GM18517 (cell line): ENCODE measurements at regions not wholly inside any gene's neighbourhood (a gene's known extent, or its start where the extent isn't known, plus 50 kb on each side); places are given as distances from the start of the nearest gene placed in this dataset.

ENCODE experiments used
- ATAC-seq: cut with Tn5 transposase; IDR thresholded peaks from one replicate; pipeline ENCODE4 v1.9.1; 2021; ENCODE audit warnings: mild to moderate bottlenecking, moderate library complexity; ENCODE audit not compliant: unreplicated experiment

- ATAC-seq = no peak
Observed at GRCh38 chr1:187234706-187235105, 406.0 kb downstream of the PLA2G4A start.

GRCh38 chr1:187236199-187236598 lies 407.4 kb downstream of the PLA2G4A start:
- ATAC-seq = no peak

GRCh38 chr1:187236676-187237075 lies 407.9 kb downstream of the PLA2G4A start:
- ATAC-seq = no peak

- ATAC-seq = no peak
Observed at GRCh38 chr1:187237542-187237941, 408.8 kb downstream of the PLA2G4A start.

GRCh38 chr1:187241971-187242370 lies 413.2 kb downstream of the PLA2G4A start:
- ATAC-seq = no peak

- no peak for ATAC-seq
Observed at GRCh38 chr1:187244623-187245022, 415.9 kb downstream of the PLA2G4A start.

GRCh38 chr1:187245201-187245600 lies 416.5 kb downstream of the PLA2G4A start:
- no peak for ATAC-seq

- ATAC-seq = no peak
Observed at GRCh38 chr1:187249196-187249595, 420.4 kb downstream of the PLA2G4A start.

GRCh38 chr1:187252923-187253322 lies 424.2 kb downstream of the PLA2G4A start:
- ATAC-seq = no peak

GRCh38 chr1:187257476-187257875 lies 428.7 kb downstream of the PLA2G4A start:
- no peak for ATAC-seq

GRCh38 chr1:187261637-187262036 lies 432.9 kb downstream of the PLA2G4A start:
- no peak for ATAC-seq

GRCh38 chr1:187262731-187263130 lies 434.0 kb downstream of the PLA2G4A start:
- ATAC-seq = no peak

- ATAC-seq = no peak
Observed at GRCh38 chr1:187264995-187265602, 436.4 kb downstream of the PLA2G4A start.

GRCh38 chr1:187266051-187266450 lies 437.3 kb downstream of the PLA2G4A start:
- ATAC-seq = no peak

GRCh38 chr1:187267827-187268226 lies 439.1 kb downstream of the PLA2G4A start:
- no peak for ATAC-seq

GRCh38 chr1:187270256-187270655 lies 441.5 kb downstream of the PLA2G4A start:
- no peak for ATAC-seq

GRCh38 chr1:187275346-187275745 lies 446.6 kb downstream of the PLA2G4A start:
- ATAC-seq = no peak

- ATAC-seq = no peak
Observed at GRCh38 chr1:187275985-187276575, 447.3 kb downstream of the PLA2G4A start.

- no peak for ATAC-seq
Observed at GRCh38 chr1:187276677-187277076, 447.9 kb downstream of the PLA2G4A start.

GRCh38 chr1:187280031-187280430 lies 451.3 kb downstream of the PLA2G4A start:
- ATAC-seq = no peak

- ATAC-seq = no peak
Observed at GRCh38 chr1:187281085-187281484, 452.3 kb downstream of the PLA2G4A start.

- ATAC-seq = no peak
Observed at GRCh38 chr1:187283984-187284383, 455.2 kb downstream of the PLA2G4A start.
